ENCODE measurements at regions not wholly inside any gene's neighbourhood (a gene's known extent, or its start where the extent isn't known, plus 50 kb on each side); places are given as distances from the start of the nearest gene placed in this dataset.
"Not testable (repeated sequence)": the region's sequence is repeated elsewhere in the genome, so short reads cannot be mapped to it uniquely, and the experiment has no call there.

DNA sequence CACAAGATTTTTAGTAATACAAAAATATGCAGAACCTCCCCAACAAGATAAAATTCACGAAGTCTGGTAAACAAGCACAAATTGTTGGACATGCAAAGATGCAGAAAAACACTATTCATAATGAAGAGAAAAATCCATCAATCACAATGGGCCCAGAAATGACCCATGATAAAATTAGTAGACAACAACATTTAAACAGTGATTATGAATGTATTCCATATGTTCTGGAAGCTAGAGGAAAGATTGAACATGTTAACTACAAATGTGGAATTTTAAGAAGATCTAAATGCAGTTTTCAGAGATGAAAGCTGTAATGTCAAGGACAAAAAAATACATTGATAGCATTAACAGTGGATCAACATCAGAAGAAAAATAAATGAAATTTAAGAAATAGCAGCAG is 243.3 kb upstream of the LINC00305 start:
- no peak for DNase-seq

- DNase-seq, result no peak
These were observed 235.2 kb upstream of the LINC00305 start for GRCh38 chr18:64384101-64384500.

DNA sequence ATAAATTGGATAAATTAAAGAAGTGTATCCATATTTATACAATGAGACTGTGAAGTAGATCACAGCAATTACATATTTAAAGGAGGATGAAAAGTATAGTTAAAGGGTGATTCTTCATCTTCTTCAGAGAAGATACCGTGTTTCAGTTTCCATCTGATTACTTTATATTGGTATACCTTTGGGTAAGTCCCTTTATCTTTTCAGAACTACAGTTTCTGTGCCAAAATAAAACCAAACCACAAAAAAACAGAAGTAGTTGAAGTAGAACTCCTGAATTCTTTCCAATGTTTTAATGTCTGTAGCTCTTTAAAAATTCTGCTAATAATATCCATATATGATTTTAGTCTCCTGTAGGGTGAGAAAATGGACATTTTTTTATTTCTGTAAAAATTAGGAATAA is 231.2 kb upstream of the LINC00305 start:
- no peak for DNase-seq

GRCh38 chr18:64379662-64380061 is 230.8 kb upstream of the LINC00305 start:
- no peak for DNase-seq

- DNase-seq, result no peak
These were observed 228.6 kb upstream of the LINC00305 start for GRCh38 chr18:64377446-64377845.

DNA sequence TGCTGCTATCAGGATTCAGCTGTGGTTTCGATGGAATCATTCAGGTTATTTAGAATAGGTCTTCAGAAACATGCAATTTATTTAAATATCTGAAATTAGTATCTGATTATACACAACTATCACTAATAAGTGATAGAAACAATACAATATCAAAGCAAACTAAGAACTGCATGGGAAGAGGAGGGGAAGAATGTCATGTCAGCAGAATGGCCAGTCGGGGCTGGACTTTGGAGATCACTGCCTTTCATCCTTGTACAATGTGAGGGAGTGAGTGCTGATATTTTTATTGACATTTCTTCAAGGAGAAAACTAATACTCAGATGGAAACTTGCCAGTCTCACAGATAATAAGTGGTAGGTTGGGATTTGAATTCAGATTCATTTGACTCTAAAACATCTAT is 224.0 kb upstream of the LINC00305 start:
- DNase-seq, result no peak

- DNase-seq, result not testable (repeated sequence)
These were observed 221.0 kb upstream of the LINC00305 start for GRCh38 chr18:64369830-64370440.

- no peak for DNase-seq
These were observed 216.2 kb upstream of the LINC00305 start for GRCh38 chr18:64365106-64365505.

- no peak for DNase-seq
These were observed 188.8 kb upstream of the LINC00305 start for GRCh38 chr18:64337673-64338072.

DNA sequence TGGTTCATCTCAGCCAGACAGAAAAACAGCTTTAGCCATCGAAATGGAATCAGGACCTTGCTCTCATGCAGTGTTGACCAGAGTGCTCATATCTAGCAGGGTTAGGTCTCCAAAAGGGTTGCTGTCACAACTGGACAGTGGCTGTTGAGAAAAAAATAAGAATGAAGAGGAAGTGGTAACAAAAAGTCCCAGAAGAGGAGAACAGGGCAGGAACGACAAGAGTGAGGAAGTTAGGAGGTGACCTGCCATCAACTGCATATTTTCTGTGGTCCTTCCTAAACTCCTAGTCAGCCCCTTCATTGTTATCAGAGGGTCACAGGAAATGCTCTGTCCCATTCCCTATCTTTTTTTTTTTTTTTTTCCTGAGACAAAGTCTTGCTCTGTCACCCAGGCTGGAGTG is 188.1 kb upstream of the LINC00305 start:
- no peak for DNase-seq

GRCh38 chr18:64334748-64335147 is 185.9 kb upstream of the LINC00305 start:
- DNase-seq, result no peak

DNA sequence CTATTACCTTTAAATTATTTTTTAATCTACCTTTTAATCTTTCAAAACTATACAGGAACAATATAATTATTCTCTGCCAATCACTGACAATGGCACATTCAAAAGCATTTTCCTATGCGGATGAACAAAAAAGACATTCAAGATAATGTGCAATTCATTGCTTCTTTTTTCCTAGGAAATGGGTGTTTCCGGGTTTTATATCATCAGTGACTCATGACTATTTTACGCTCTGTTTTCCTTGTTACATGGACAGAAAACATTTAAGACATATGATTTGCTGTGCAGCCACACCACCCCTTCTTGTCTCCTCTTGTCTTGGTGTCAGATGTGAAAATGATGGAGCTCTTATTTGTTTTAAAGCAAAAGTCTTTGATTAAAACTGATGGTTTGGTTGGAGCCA is 184.7 kb upstream of the LINC00305 start:
- DNase-seq, result no peak

DNA sequence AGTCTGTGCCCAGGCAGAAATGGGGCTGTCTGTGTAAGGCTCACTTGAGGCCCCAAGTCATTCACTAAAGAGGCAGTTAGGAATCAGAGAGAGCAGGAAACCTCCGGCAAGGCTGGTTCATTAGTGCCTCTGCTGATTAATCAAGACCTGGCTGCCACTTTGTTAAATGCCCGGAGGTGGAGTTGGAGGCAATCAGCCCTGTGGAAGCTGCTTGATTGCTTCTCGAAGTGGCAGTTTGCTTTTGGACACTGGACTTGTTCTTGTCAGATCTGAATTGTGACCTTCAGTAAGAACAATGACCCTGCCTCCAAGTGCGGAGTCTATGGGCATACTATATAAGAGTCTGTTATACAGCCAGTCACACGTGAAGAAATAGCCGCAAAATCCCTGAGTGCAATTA is 183.9 kb upstream of the LINC00305 start:
- no peak for DNase-seq

DNA sequence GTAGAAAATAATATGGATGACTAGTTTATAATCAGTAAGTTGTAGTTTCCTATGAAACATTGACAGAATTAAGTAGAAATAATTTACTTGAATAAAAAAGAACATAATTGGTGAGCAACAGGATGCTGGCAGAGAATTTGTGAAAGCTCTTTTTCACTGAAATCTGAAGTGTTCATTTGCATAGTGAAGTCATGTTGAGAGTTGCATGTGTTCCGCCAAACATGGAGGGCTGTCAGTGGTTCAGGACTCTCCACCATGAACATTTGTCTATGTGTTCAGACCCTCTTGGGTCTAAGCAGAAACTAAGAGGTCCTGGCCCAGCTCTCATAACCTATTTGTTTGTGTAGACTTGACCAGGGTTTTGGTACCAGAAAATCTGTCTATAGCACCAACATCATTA is 182.5 kb upstream of the LINC00305 start:
- no peak for DNase-seq

DNA sequence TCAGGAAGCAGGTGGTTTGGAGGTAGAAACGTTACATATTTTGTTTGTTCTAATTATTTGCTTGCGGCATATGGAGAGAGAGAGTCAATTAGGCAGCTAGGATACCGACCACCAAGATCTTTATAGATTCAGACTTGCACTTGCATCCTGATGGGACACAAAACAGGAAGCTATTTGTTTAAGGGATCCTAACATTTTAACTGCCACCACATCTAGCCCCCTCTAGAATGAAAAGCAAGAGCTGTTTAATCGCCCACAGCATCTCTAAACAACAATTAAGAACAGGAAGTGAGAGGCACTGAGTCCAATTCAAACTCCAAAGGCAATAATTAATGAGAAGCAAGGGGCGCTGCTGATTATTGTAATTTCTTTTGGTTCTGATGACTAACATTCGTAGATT is 182.0 kb upstream of the LINC00305 start:
- DNase-seq, result no peak

DNA sequence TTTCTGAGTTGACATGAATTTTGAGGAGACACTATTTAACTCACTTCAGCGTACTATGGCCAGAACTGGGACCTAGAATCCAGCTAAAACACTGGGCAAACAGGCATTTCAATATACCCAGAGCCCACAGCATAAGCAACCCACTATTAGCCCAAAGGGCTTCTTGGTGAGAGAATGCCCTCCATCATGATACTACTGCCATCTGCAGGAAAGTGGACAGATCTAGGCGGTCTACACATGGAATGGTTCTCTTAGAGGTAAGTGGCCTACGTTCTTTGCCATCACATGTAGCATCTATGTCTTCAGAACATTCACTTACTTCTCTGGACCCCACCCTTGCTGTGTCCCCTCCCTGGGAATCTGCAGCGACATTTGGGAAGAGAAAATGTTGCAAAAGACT is 181.3 kb upstream of the LINC00305 start:
- DNase-seq, result no peak

- DNase-seq, result no peak
These were observed 173.3 kb upstream of the LINC00305 start for GRCh38 chr18:64322189-64322588.

DNA sequence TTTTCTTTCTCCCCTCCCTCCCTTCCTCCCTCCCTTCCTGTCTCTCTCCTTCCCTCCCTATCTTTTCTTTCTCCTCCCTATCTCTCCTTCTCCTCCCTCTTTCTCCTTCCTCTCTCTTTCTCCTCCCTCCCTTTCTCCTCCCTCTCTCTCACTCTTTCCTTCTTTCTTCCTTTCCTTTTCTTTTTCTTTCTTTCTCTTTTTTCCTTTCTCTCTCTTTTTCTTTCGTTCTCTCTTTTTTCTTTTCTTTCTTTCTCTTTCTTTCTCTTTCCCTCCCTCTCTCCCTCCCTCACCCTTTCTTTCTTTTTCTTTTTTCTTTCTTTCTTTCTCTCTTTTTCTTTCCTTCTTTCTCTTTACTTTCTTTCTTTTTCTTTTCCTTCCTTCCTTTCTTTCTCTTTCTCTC is 169.7 kb upstream of the LINC00305 start:
- no peak for DNase-seq

DNA sequence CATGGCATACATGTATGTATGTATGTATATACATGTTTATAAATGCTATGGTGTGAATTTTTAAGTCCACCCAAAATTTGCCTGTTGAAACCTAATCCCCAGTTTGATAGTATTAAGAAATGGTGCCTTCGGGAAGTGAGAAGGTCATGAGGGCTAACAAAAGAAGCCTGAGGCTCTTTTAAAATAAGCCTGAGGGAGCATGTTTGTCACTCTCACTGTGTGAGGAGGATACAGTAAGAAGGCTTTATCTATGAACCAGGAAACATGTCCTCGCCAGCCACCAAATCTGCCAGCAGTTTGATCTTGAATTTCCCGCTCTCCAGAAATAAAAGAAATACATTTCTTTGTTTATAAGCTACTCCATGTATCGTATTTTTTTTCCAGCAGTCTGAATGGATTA is 163.0 kb upstream of the LINC00305 start:
- DNase-seq, result no peak

DNA sequence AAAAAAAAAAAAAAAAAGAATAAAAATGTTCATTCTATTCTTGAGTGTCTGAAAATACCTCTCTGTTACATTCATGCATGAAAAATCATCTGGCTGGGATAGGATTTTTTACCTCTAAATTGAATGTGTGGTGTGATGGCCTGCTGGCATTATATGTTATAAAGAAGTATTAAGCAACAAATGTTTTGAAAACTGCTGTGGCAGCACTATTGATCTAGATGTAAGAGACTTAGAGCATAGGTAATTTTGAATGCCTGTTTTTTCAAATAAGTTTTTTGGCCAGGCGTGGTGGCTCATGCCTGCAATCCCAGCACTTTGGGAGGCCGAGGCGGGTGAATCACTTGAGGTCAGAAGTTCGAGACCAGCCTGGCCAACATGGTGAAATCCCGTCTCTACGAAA is 147.0 kb upstream of the LINC00305 start:
- no peak for DNase-seq

- no peak for DNase-seq
These were observed 146.1 kb upstream of the LINC00305 start for GRCh38 chr18:64294967-64295366.

DNA sequence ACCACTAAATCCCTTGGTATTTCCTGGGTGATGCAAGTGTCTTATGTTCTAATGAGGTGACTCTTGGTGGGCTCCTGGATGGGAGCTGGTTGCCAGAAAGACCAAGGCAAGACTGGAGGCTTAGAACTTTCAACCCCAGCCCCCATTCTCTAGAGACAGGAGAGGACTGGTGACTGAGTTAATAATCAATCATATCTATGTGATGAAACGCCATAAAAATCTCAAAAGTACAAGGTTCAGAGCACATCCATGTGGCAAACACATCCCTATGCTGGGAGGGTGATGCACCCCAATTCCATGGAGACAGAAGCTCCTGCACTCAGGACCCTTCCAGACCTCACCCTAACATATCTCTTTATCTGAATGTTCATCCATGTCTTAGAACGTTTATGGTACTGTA is 139.5 kb upstream of the LINC00305 start:
- no peak for DNase-seq

GRCh38 chr18:64287926-64288325 is 139.0 kb upstream of the LINC00305 start:
- DNase-seq, result no peak

GRCh38 chr18:64283059-64283458 is 134.2 kb upstream of the LINC00305 start:
- DNase-seq, result no peak

GRCh38 chr18:64278026-64278425 is 129.1 kb upstream of the LINC00305 start:
- no peak for DNase-seq
